Bone marrow (tissue), 2 donors: ENCODE measurements at regions not wholly inside any gene's neighbourhood (a gene's known extent, or its start where the extent isn't known, plus 50 kb on each side); places are given as distances from the start of the nearest gene placed in this dataset.
"Not testable (repeated sequence)": the region's sequence is repeated elsewhere in the genome, so short reads cannot be mapped to it uniquely, and the experiment has no call there.

Experiments
- DNase-seq, 2 donors: peaks; one replicate each; lab custom pipeline; 2025; lab: John Stamatoyannopoulos, UW

DNA sequence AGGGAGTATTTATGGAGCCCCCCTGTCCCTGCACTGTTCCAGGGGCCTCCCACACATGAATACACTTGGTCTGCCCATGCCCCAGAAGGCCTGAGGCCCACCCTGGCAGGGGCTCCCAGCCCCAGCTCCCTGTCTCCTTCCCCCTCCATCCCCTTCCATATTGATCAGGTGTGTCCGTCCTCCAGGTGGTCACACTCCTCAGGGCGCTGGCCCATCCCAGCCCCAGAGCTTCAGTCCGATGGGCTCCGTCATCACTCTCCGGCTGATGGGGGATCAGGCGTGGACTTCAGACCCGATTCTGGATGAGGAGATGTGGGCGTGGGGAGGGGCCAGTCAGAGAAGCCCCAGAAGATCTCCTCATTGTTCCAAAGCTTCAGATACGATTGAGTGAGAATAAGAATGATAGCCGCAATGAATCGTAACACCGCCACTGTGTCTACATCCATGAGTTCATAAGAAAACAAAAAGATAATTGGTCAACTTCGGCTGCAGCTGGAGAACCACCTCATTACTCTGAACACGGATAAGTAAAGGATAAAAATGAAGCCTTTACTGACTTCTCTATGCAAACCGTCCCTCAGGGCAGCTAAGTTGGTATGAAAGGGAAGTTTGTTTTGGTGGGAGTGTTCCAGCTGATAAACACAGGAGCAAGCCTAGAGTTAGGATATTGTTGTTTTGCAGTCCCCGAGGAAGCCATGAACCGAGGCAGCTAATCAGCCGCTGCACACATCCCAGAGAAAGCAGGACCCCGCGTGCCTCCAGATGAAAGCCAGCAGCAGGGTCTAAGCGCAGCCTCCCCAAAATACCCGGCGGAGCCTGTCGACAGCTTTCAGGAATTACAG is 279.5 kb downstream of the NDUFA10 start:
- DNase-seq: no peak

DNA sequence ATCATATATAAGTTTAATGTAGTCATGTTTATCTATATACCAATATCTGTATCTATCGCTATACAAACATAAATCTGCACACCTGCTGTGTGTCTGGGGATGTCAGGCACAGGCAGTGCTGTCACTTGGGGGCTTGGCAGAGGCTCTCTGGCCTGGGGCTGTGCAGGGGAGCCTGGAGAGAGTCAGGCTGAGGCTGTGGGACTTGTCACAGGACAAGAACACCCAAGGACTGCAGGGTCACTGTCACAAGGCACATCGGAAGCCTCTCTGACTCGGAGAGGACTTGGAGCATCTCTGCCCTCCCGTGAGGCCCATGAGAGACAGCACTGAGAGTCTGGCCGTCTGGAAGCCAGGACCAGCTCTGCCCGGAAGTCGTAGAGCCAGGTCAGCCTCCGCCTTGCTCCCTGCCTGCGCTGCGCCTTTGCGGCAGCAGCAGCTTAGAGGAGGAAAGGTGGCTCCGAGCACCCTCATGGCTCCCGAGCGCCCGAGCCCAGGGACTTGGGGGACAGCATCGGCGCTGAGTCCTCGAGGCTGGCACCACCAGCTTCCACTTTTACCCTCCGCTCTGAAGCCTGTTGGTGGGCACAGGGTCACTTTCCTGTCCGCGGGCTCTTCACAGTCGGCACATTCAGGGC is 280.3 kb downstream of the NDUFA10 start:
- no peak for DNase-seq

DNA sequence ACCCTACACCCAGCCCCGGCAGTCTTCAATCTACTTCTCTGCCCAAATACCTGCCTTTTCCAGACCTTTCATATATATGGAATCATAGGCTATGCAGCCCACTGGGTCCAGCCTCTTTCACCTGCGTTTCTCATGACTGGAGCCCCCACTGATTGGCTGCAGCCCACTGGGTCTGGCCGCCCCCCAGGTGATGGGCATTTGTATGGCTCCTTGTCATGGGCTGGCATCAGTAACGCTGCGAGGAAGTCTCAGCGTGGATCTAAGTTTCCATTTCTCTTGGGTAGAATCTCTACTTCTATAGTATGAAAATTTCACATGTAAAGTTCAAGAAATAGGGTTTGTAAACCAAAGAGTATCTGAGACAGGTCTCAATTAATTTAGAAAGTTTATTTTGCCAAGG is 281.9 kb downstream of the NDUFA10 start:
- DNase-seq: no peak

DNA sequence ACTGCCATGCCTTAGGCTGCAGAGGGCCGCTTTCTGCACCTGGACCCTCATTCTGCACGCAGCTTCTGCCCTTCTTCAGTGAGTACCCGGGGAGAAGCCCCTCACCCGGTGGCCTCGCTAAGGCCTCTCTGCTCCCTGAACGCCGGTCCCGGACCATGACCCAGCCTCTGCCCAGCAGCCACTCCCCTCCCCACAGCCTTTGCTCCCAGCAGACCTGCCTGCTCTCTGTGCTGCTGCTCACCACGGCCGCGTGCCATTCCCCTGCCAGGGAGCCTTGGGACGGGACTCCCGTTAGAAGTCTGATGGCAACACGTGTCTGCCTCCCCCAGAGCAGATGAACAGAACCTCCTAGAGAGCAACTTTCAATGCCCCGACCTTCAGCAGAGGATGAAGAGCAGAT is 282.8 kb downstream of the NDUFA10 start:
- no peak for DNase-seq

DNA sequence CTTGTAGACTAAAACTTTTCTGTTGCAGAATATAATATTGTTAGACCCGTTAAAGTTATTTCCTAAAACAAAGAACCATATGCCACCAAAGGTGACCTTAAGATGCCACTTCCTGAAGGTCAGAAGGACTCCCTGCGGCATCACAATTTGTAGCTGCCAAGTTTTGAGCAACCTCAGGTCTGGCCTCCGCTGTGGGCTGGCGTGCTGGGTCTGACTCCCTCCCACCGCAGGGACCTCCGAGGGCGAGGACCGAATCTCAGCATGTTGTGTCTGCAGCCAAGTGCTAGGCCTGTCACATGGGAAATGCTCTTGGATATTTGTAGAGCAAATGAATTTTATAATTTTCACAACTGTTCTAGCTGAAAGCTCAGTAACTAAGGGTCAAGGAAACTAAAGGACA is 285.9 kb downstream of the NDUFA10 start:
- DNase-seq: no peak

DNA sequence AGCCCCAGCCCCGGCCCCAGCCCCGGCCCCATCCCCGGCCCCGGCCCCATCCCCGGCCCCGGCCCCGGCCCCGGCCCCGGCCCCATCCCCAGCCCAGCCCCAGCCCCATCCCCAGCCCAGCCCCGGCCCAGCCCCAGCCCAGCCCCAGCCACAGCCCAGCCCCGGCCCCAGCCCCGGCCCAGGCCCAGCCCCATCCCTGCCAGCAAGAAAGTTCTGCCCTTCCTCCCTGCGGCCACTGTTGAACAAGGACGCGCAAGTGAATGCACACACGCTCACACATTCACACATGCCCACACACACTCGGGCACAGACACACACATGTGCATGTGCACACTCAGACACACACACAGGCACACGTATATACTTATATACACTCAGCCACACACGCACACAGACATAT is 287.0 kb downstream of the NDUFA10 start:
- DNase-seq: no peak

DNA sequence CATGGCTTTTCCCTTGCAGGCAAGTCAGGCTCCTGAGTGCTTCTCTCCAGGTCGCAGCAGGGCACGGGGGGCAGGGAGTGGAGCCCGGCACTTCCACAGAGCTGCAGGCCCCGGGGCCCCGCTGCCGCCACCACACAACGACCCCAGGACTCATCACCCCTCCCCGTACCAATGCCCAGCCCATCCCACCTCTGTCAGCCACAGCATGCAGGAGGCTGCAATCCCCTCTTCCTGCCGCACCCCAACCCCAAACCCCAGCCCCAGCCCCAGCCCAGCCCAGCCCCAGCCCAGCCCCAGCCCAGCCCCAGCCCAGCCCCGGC is 288.0 kb downstream of the NDUFA10 start:
- DNase-seq: no peak

DNA sequence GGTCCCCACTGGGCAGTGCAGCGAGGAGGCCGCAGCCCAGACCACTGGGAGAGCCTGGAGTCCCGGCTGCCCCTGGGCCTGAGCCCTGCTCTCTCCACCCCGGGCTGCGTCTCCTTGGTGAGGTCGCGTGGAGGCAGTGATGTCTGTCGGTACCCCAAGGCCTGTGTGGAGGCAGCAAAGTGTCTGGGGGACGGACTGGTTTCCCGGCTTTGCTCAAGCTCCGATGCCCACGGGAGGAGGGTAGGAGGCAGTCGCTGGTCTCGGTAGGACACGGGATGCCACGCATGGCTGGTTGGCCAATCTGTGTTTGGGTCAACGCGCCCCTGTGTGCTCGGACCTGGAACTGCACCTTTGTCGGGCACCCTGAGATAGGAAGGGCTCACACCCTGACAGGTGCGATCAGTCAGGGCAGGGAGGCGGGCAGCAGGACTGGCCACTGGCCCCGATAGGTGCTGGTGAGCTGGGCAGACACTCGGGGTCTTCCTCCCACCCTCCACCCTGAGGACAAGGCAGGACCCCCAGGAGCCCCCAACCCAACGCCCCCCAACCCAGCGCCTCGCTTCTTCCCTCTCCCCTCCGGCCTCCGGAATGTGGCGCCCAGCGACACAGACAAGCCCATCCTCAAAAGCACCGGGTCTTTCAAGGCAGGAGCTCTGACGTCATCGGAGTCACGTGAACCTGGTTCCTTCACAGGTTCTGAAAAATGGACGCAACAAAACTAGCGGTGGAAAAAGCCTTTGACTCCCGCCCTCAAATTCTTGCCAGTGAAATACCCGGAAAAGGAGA is 288.6 kb downstream of the NDUFA10 start:
- DNase-seq: no peak

DNA sequence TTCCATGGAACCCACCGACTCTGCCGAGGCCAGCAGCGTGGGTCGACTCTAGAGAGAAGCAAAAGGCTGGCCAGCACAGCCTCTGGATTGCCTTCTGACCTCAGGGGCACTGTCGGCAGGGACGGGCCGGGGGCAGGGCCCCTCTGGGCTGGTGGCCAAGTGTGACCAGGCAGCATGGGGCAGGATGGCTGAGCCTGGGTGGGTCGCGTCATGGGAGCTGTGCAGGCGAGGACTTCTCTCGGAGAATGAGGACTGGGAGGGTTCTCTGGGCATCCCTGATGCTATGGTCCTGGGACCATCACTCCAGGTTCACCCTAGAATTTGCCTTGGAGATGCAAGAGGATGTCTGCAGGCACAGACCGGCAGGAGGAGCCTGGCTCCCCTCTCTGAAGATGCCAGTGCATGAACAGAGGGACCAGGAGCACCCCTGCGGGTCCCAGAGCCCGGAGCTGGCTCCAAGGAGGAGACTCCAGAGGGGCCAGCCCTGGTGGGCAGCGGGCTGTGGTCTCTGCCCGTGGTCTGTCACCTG is 289.2 kb downstream of the NDUFA10 start:
- DNase-seq: no peak

DNA sequence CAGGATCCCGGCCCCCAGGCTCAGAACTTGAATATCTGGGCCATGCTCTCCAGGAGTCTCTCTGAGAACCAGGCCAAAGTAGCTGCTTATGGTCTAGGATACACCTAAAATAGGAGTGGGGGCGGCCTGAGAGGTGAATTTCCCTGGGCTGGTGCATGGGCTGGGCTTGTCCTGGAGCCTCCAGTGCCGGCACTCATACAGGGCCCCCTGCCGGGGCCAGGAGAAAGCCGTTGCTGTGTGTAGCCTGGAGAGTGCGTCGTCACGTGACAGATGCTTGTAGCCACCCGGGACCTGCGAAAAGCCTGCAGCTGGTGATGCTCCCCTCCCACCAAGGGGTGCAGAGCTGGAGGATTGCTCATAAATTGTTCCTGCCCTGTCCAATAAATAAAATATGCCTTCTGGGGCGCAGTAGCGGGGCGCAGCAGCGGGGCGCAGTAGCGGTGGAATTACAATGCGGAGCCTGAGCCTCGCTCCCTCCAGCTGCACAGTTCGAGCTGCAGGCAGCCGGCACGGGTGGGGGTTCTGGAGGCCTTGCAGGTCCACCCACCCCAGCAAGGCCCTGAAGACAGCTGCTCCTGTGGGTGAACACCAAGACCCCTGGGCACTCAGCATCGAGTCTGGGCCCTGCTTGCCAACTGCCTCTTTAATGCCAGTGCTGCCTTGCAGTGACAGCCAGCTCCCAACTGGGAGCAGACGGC is 289.9 kb downstream of the NDUFA10 start:
- no peak for DNase-seq

DNA sequence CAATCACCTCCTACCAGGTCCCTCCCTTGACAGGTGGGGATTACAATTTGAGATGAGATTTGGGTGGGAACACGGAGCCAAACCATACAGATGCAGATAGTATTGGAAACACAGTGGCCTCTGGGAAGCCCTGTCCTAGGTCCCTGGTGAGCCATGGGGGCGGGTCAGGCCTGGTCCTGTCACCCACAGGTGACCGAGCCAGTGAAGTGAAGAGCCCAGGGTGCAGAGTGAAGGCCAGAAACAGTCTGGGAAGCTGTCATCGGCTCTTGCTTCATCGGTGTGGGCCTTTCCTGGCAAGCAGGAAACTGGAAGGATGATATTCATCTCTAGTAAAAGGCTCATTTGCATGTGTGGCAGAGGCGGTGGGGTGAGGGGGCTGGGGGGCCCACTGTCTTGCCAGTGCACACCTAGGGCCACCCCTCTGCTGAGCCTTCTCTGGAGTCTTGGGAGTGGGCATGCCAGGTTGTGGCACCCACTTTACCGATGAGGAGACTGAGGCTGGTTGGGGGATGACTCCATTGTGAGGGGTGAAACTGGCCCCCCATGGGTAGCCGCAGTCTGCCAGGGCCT is 290.6 kb downstream of the NDUFA10 start:
- DNase-seq: no peak

DNA sequence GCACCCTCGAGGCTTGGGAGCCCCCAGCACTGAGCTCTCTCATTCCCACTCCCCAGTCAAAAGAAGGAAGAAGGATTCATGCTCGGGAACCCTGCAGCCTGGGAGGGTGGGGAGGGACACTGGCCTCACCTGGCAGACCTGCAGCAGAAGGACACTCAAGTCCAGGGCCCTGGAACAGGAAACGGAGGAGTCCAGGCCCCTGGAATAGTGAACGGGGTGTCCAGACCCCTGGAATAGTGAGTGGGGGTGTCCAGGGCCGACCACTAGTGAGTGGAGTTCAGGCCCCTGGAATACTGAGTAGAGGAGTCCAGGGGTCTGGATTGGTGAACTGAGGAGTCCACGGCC is 292.5 kb downstream of the NDUFA10 start:
- DNase-seq: no peak

DNA sequence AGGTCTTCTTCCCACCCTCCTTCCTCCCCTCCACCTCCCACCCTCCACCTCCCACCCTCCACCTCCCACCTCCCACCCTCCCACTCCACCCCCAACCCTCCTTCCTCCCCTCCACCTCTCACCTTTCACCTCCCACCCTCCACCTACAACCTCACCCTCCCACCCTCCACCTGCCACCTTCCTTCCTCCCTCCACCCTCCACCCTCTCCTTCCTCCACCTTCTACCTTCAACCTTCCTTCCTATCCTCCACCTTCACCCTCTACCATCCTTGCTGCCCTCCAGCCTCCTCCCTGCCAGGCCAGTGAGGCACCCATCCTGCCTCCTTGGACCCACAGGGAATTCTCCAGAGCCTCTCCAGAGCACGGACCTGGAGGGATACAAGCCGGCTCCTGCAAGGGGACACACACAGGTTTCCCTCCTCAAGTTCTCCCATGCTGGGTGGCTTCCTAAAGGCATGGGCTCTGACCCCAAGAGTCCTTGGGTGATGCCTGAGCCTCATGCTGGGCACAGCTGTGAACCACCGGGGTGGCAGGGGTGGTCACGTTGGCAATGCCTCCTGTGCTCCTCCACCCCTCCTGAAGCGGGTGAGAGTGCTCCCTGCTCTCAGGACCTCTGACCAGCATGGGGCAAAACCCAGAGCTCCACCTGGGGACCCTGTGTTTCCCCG is 293.0 kb downstream of the NDUFA10 start:
- DNase-seq: no peak

DNA sequence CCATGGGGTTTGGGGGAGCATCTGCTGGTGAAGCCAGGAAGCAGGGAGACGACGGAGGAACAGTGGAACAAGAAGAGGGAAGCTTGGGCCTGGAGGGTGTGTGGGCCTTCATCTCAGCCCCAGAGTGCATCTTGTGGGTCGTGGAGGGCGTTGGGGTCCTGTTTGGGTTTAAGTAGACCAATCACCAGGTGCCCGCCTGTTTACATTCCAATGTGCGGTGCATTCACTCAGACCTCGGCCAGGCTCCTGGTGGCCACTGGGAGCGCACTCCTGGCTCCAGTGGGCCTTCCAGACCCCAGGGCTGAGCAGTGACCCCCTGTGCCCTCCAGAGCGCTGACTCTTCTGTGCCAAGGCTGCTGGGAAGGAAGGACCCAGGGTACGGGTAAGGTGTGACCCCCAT is 293.7 kb downstream of the NDUFA10 start:
- DNase-seq: no peak

DNA sequence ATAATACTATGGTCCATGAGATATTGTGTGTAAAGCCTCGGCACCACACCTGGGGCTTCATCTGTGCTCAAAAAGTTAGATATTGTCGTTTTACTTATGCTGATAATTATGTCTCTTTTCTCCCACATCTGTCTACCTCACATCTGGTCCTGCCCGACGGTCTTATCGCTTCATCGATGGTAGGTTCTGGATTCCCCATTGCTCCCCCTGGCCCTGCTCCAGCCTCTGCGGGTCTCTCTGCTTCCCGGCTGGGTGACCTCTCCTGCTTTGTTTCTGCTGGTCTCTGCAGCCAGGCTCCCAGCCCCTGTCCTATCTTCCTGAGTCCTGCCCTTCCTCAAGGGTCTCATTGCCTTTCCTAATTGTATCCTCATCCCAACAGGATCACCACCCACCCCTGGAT is 294.2 kb downstream of the NDUFA10 start:
- DNase-seq: no peak

DNA sequence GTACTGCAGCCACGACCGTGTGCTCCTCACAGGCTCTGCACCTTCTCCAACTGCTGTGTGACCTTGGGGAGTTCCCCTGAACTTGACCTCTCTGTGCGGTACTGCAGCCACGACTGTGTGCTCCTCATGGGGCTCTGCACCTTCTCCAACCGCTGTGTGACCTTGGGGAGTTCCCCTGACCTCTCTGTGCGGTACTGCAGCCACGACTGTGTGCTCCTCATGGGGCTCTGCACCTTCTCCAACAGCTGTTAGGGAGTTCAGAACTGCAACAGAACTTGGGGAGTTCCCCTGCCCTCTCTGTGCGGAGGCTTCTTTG is 294.6 kb downstream of the NDUFA10 start:
- not testable (repeated sequence) for DNase-seq

DNA sequence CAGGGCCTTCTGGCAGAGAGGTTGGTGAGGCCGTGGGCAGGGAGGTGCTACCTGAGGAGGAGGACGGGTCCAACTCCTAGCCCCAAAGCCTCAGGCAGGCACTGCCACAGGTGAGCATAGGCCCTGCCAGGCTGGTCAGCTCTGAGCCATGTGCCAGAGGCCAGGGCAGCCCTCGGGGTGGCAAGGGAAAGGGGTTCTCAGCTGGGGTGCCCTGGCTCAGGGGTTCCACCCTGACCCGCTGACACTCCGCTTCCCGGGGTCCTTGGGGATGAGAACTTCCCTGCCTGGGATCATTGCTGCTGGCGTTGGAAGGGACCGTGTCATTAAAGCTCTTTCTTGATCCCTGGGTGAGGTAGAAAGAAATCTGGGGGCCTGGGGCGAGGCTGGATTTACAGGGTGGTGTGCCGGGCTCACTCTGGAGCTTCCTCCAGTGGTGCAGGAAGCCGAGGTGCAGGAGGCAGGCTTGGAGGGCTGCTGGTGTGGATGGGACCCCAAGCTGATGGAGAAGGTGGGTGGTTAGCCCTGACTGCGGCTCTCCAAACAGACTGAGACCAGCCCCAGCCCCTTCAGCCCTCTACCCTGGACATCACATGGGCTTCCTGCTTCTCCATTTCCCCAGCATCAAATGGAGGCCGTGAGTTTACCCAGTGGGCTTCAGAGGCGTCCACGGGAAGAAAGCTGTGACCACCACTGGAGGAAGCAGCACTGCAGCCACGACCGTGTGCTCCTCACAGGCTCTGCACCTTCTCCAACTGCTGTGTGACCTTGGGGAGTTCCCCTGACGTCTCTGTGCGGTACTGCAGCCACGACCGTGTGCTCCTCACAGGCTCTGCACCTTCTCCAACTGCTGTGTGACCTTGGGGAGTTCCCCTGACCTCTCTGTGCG is 295.2 kb downstream of the NDUFA10 start:
- DNase-seq: no peak

DNA sequence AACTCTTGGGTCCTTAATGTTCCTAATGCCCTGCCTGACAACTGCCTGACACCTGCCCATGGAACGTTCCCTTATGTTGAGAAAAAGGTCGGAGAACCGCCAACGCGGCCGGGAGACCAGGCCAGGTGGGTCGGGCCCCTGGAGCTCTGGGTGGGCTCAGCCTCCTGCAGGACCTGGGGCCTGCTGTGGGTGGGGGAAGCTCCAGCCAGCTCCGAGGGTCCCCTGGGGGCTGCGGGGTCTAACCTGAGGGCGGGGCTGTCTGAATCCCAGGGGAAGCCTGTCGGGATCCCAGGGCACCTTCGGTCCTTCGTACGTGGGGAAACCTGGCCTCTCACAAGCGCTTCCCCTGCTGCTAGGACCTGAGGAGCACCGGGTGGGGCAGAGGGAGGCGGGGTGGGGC is 296.0 kb downstream of the NDUFA10 start:
- DNase-seq: no peak

DNA sequence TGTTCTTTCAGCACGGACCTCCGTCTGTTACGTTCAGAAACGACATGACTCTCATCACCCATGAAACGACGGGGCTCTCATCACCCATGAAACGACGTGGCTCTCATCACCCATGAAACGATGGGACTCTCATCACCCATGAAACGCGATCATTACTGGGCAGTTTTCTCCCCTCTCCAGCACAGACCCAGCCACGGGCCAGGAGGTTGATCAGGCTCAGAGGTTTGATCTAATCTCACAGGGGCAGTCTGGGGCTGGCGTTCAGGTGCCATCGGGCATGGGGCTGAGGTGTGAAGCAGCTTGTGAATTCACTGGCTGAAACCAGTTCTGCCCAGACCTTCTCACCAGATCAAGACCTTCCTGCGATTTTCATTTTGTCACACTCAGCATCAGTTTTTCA is 296.4 kb downstream of the NDUFA10 start:
- no peak for DNase-seq

DNA sequence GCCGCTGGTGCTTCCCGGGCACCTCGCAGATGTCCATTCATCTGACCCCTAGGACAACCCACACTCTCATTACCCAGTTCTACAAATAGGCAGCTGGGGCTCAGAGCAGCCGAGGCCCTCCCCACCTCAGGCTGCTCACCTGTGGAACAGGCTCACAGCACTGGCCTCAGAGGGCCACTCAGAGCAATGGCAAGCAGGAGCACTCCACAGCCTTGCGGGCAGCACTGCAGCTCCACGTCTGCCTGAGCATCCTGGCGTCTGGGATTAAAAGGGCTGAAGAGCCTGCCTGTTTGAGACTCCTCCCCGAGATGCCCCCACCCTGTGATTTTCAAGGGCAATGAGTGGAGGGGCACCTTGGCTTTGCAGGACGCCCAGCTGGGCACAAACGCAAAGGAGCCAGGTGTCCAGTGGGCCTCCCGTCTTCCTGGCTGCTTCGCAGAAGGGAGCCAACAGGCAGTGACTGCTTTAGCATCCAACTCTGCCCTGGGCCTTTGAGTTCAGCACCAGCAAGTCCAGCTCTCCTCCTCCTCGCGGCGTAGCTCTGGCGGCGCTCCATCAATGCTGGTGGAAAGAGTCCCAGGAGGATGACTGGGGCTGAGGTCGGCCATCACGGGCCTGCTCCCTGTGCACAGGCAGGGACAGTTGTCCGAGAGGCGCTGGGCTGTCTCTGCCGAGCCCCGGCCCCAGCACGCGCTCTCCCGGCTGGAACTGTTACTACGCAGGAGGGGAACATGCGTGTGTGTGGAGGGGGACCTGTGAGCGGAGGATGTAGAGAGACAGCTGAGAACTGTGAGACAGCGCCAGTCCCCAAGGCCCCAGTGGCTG is 297.2 kb downstream of the NDUFA10 start:
- no peak for DNase-seq
